Brain microvascular endothelial cell (primary cell): ENCODE measurements at regions not wholly inside any gene's neighbourhood (a gene's known extent, or its start where the extent isn't known, plus 50 kb on each side); places are given as distances from the start of the nearest gene placed in this dataset.
"Not testable (repeated sequence)": the region's sequence is repeated elsewhere in the genome, so short reads cannot be mapped to it uniquely, and the experiment has no call there.

Experiments
- DNase-seq: peaks from one replicate; pipeline ENCODE4 v3.0.0-alpha.2; 2020
- H3K27ac ChIP-seq: fragments of 250-450 bp; sonication (Bioruptor Pico); 2 replicates; pipeline ENCODE4 v1.5.1; 2020; ENCODE audit warnings: mild to moderate bottlenecking, moderate library complexity
- H3K27me3 ChIP-seq: fragments of 250-450 bp; sonication (Bioruptor Pico); replicated peaks from 2 replicates; pipeline ENCODE4 v1.5.1; 2020; ENCODE audit warnings: mild to moderate bottlenecking
- H3K36me3 ChIP-seq: fragments of 250-450 bp; sonication (Bioruptor Pico); replicated peaks from 2 replicates; pipeline ENCODE4 v1.5.1; 2020; ENCODE audit warnings: mild to moderate bottlenecking
- H3K4me3 ChIP-seq: 2 replicates; pipeline ENCODE4 v1.5.1; 2011; ENCODE audit warnings: low read depth, mild to moderate bottlenecking, control low read depth, low read length, moderate library complexity
- CTCF ChIP-seq: IDR thresholded peaks from 2 replicates; pipeline ENCODE4 v1.5.1; 2011; ENCODE audit warnings: low read depth, mild to moderate bottlenecking, moderate library complexity, low read length, control low read depth, inconsistent platforms; ENCODE audit errors: missing control alignments
- in situ Hi-C: cut with HindIII; loops from 2 replicates; pipeline ENCODE4 v1.10.0; 2017; ENCODE audit warnings: low sequenced_read_pairs, low pct_ligation_motif_present

DNA sequence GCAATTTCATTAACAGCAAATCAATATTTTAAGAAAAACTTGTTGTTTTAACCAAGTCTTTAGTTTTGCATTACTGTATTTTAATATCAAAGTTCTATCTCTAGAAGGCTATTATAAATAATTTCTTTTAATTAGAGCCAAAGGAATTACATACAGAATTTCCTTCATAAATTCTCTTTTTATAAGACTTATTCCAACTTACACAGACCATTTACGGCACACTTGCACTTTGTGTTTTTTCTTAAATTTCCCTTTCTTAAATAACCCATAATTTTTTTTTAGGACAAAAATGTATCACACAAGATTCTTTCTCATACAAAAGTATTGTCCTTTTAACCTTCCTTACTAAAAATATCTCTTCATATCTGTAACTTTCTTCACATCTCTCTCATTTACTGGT is 458.5 kb upstream of the CHRM3 start:
- Histone ChIP-seq H3K27me3 (no peaks in the 10 kb centered on the region), H3K36me3 (no peaks in the 10 kb centered on the region), H3K27ac (no peak overlapping the region), H3K4me3 (no peak overlapping the region)
- DNase-seq, result no peak
- in situ Hi-C loops, result no loop called here
- TF ChIP-seq CTCF, result no peak

- no peak overlapping the region for H3K27ac ChIP-seq
- H3K27me3 ChIP-seq, result no peaks in the 10 kb centered on the region
- no peak for TF ChIP-seq CTCF
- H3K36me3 ChIP-seq, result no peaks in the 10 kb centered on the region
- in situ Hi-C loops, result no loop called here
- no peak for DNase-seq
- no peak overlapping the region for H3K4me3 ChIP-seq
Measured at GRCh38 chr1:238916828-238917227, 469.5 kb upstream of the CHRM3 start.

GRCh38 chr1:238914346-238914745 is 472.0 kb upstream of the CHRM3 start:
- DNase-seq, result no peak
- H3K4me3 ChIP-seq, result no peak overlapping the region
- H3K27ac ChIP-seq, result no peak overlapping the region
- H3K27me3 ChIP-seq, result no peaks in the 10 kb centered on the region
- no peak for TF ChIP-seq CTCF
- in situ Hi-C loops, result no loop called here
- H3K36me3 ChIP-seq, result no peaks in the 10 kb centered on the region

GRCh38 chr1:238913210-238913609 is 473.2 kb upstream of the CHRM3 start:
- in situ Hi-C loops, result no loop called here
- no peaks in the 10 kb centered on the region for H3K36me3 ChIP-seq
- no peak for DNase-seq
- no peak overlapping the region for H3K4me3 ChIP-seq
- H3K27me3 ChIP-seq, result no peaks in the 10 kb centered on the region
- no peak for TF ChIP-seq CTCF
- H3K27ac ChIP-seq, result no peak overlapping the region

- Histone ChIP-seq H3K27ac (no peak overlapping the region), H3K27me3 (no peaks in the 10 kb centered on the region), H3K4me3 (no peak overlapping the region), H3K36me3 (no peaks in the 10 kb centered on the region)
- DNase-seq, result no peak
- in situ Hi-C loops, result no loop called here
- TF ChIP-seq CTCF, result no peak
Measured at GRCh38 chr1:238912148-238912547, 474.2 kb upstream of the CHRM3 start.

DNA sequence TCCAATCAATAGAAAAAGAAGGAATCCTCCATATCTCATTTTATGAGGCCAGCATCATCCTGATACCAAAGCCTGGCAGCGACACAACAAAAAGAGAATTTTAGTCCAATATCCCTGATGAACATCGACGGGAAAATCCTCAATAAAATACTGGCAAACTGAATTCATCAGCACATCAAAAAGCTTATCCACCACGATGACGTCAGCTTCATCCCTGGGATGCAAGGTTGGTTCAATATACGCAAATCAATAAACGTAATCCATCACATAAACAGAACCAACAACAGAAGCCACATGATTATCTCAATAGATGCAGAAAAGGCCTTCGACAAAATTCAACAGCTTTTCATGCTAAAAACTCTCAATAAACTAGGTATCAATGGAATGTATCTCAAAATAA is 483.6 kb upstream of the CHRM3 start:
- H3K27ac ChIP-seq, H3K4me3 ChIP-seq, DNase-seq, in situ Hi-C loops, H3K27me3 ChIP-seq, H3K36me3 ChIP-seq: not testable (repeated sequence)
